ENCODE measurements at regions not wholly inside any gene's neighbourhood (a gene's known extent, or its start where the extent isn't known, plus 50 kb on each side); places are given as distances from the start of the nearest gene placed in this dataset.

DNA sequence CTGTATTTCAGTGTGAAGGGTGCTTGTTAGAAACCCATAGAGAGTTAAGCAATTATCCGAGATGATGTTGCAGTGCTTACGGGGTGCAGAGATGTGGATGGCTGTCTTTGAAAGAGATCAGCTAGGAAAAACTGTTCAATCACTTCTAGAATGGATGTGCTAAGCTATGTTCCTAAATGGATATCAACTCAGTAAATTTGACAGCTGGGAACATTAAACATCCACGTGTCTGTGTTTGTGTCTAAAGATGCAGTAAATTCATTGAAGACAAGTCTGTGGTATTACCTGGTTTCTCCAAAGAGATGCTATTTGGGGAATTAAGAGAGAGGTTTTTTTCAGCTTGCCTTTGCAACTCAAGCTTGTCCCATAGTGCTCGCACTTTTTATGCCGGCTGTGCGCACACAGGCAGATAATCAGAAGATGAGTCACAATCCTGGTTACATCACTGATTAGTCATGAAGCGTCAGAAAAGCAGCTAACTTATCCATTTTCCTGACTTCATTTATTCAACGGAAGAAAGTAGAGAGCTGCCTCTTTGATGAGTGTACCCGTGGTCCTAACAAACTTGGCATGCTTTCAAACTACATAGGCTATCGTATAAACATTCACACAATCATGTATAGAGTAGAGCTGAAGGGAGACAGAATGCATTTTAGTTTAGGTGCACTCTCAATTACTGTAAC, 691.7 kb upstream of the SLC35B3 start:
- no peaks in the 10 kb centered on the region for H3K79me2 ChIP-seq (ENCODE audit: insufficient read depth, low read length)
- no peak overlapping the region for H3K4me2 ChIP-seq (ENCODE audit: low read depth, low read length)
- no peaks in the 10 kb centered on the region for H3K27me3 ChIP-seq (ENCODE audit: control insufficient read depth in 1 of 2, insufficient read depth in 2 of 2, low read length in 2 of 2)
- no peaks in the 10 kb centered on the region for H4K20me1 ChIP-seq (ENCODE audit: insufficient read depth, low read length)
- H3K36me3 ChIP-seq (replicated peaks in 1 of 2; ENCODE audit: control insufficient read depth in 1 of 2, insufficient read depth in 2 of 2, low read length in 2 of 2) = no peaks in the 10 kb centered on the region
- DNase-seq (ENCODE audit: low spot score) = no peak
- no peak overlapping the region for H3K9ac ChIP-seq (ENCODE audit: insufficient read depth, low read depth, low read length)
- in situ Hi-C loops (cut with HindIII; ENCODE audit: extremely low pct_ligation_motif_present, low pct_unique_long_range_greater_than_20kb) = no loop called here
- POLR2A ChIA-PET = no interaction called here
- intact Hi-C loops (cut with micrococcal nuclease; ENCODE audit: unreplicated experiment) = no loop called here
- no peak overlapping the region for H3K4me3 ChIP-seq (replicated peaks in 1 of 3; ENCODE audit: insufficient read depth in 1 of 3, low read depth in 2 of 3, low read length in 3 of 3)
- 23% methylated on average over 10 of the region's 10 CpGs for WGBS (ENCODE audit: low lambda C conversion rate)
- no peak overlapping the region for H3K27ac ChIP-seq (ENCODE audit: extremely low read length, insufficient read depth, low read length)
- no TSS peak for BruUV-seq (replicated peaks)
- no peak for FAIRE-seq
- H2AFZ ChIP-seq (ENCODE audit: low read length) = no peak overlapping the region
- peaks cover 5% of the 10 kb centered on the region; the same call in 1 of the 2 replicates for H3K9me3 ChIP-seq (ENCODE audit: low read length)
- no peak for ATAC-seq
- CTCF ChIA-PET (ENCODE audit: low intra/inter-chr PET ratio, low total read pairs) = no interaction called here
- H3K4me1 ChIP-seq (ENCODE audit: insufficient read depth, low read length) = no peaks in the 10 kb centered on the region
- TF ChIP-seq JUN (CRISPR knock-in tag; IDR thresholded peaks at IDR 0.05) = no peak
- no peak for TF ChIP-seq PHF20 (CRISPR knock-in tag; IDR thresholded peaks at IDR 0.05)
- TF ChIP-seq ZNF761 (CRISPR knock-in tag; conservative IDR thresholded peaks at IDR 0.05) = no peak
- TF ChIP-seq NKX3-1 (CRISPR knock-in tag; IDR thresholded peaks at IDR 0.05) = no peak
- TF ChIP-seq ZNF547 (CRISPR knock-in tag; IDR thresholded peaks at IDR 0.05) = no peak
- no peak for TF ChIP-seq MEIS2 (CRISPR knock-in tag; IDR thresholded peaks at IDR 0.05)
- TF ChIP-seq ZNF20 (CRISPR knock-in tag; IDR thresholded peaks at IDR 0.05) = no peak
- TF ChIP-seq MTF1 (CRISPR knock-in tag; IDR thresholded peaks at IDR 0.05) = no peak
- TF ChIP-seq, protein P1, sequence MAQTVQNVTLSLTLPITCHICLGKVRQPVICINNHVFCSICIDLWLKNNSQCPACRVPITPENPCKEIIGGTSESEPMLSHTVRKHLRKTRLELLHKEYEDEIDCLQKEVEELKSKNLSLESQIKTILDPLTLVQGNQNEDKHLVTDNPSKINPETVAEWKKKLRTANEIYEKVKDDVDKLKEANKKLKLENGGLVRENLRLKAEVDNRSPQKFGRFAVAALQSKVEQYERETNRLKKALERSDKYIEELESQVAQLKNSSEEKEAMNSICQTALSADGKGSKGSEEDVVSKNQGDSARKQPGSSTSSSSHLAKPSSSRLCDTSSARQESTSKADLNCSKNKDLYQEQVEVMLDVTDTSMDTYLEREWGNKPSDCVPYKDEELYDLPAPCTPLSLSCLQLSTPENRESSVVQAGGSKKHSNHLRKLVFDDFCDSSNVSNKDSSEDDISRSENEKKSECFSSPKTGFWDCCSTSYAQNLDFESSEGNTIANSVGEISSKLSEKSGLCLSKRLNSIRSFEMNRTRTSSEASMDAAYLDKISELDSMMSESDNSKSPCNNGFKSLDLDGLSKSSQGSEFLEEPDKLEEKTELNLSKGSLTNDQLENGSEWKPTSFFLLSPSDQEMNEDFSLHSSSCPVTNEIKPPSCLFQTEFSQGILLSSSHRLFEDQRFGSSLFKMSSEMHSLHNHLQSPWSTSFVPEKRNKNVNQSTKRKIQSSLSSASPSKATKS (CRISPR knock-in tag; IDR thresholded peaks at IDR 0.05) = no peak
- no peak for TF ChIP-seq RFX5 (IDR thresholded peaks at IDR 0.05; ENCODE audit: low read depth, low read length)
- no peak for TF ChIP-seq E2F5 (CRISPR knock-in tag; conservative IDR thresholded peaks at IDR 0.05)
- TF ChIP-seq ETV6 (CRISPR knock-in tag; conservative IDR thresholded peaks at IDR 0.05) = no peak
- TF ChIP-seq SPEN (CRISPR knock-in tag; IDR thresholded peaks at IDR 0.05; ENCODE audit: low read depth) = no peak
- no peak for TF ChIP-seq FUBP1 (CRISPR knock-in tag; IDR thresholded peaks at IDR 0.05; ENCODE audit: borderline replicate concordance)
- TF ChIP-seq NFRKB (IDR thresholded peaks at IDR 0.05) = no peak
- TF ChIP-seq RAD21 (CRISPR knock-in tag; IDR thresholded peaks at IDR 0.05) = no peak
- no peak for TF ChIP-seq ZNF543 (CRISPR knock-in tag; IDR thresholded peaks at IDR 0.05)
- TF ChIP-seq, protein P2, sequence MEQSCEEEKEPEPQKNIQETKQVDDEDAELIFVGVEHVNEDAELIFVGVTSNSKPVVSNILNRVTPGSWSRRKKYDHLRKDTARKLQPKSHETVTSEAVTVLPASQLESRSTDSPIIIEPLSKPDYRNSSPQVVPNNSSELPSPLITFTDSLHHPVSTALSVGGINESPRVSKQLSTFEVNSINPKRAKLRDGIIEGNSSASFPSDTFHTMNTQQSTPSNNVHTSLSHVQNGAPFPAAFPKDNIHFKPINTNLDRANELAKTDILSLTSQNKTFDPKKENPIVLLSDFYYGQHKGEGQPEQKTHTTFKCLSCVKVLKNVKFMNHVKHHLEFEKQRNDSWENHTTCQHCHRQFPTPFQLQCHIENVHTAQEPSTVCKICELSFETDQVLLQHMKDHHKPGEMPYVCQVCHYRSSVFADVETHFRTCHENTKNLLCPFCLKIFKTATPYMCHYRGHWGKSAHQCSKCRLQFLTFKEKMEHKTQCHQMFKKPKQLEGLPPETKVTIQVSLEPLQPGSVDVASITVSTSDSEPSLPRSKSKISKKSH (CRISPR knock-in tag; IDR thresholded peaks at IDR 0.05; ENCODE audit: borderline replicate concordance) = no peak
- no peak for TF ChIP-seq XBP1 (CRISPR knock-in tag; IDR thresholded peaks at IDR 0.05)
- no peak for TF ChIP-seq FOXO1 (CRISPR knock-in tag; IDR thresholded peaks at IDR 0.05)

Measured in HepG2 (cell line).